SIG-M5 treated with dmso at 0.1 percent for 504 hours (cell line): ENCODE measurements at regions not wholly inside any gene's neighbourhood (a gene's known extent, or its start where the extent isn't known, plus 50 kb on each side); places are given as distances from the start of the nearest gene placed in this dataset.
A peak's percentile ranks its signal among the peaks of the same experiment; 100 is the strongest.
"Not testable (repeated sequence)": the region's sequence is repeated elsewhere in the genome, so short reads cannot be mapped to it uniquely, and the experiment has no call there.

Source experiments
- DNase-seq: peaks from one replicate; lab custom pipeline; 2025; ENCODE audit not compliant: unreplicated experiment; lab: John Stamatoyannopoulos, UW

- no peak for DNase-seq
Measured at GRCh38 chr1:113185463-113186104, 112.6 kb downstream of the LRIG2 start.

GRCh38 chr1:113190078-113190477, 117.1 kb downstream of the LRIG2 start:
- no peak for DNase-seq

- no peak for DNase-seq
Measured at GRCh38 chr1:113190930-113191329, 117.9 kb downstream of the LRIG2 start.

GRCh38 chr1:113191579-113192076, 118.6 kb downstream of the LRIG2 start:
- no peak for DNase-seq

- peak; percentile 26 for DNase-seq
Measured at GRCh38 chr1:113192242-113192641, 119.2 kb downstream of the LRIG2 start.

- DNase-seq: no peak
Measured at GRCh38 chr1:113192980-113193379, 120.0 kb downstream of the LRIG2 start.

- no peak for DNase-seq
Measured at GRCh38 chr1:113194846-113195830, 122.1 kb downstream of the LRIG2 start.

GRCh38 chr1:113197719-113198330, 124.8 kb downstream of the LRIG2 start:
- no peak for DNase-seq

GRCh38 chr1:113198806-113199205, 125.8 kb downstream of the LRIG2 start:
- no peak for DNase-seq

GRCh38 chr1:113199760-113200455, 126.9 kb downstream of the LRIG2 start:
- no peak for DNase-seq

GRCh38 chr1:113201560-113201959, 128.6 kb downstream of the LRIG2 start:
- no peak for DNase-seq

GRCh38 chr1:113205980-113206766, 133.2 kb downstream of the LRIG2 start:
- DNase-seq: no peak

- DNase-seq: no peak
Measured at GRCh38 chr1:113207019-113207418, 134.0 kb downstream of the LRIG2 start.

GRCh38 chr1:113207457-113207856, 134.5 kb downstream of the LRIG2 start:
- DNase-seq: no peak

GRCh38 chr1:113208425-113208824, 135.4 kb downstream of the LRIG2 start:
- DNase-seq: not testable (repeated sequence)

- no peak for DNase-seq
Measured at GRCh38 chr1:113210248-113210647, 137.2 kb downstream of the LRIG2 start.

- no peak for DNase-seq
Measured at GRCh38 chr1:113211467-113211866, 138.5 kb downstream of the LRIG2 start.

- DNase-seq: no peak
Measured at GRCh38 chr1:113215015-113215414, 142.0 kb downstream of the LRIG2 start.

- DNase-seq: no peak
Measured at GRCh38 chr1:113216664-113217063, 143.7 kb downstream of the LRIG2 start.
